ENCODE measurements at regions not wholly inside any gene's neighbourhood (a gene's known extent, or its start where the extent isn't known, plus 50 kb on each side); places are given as distances from the start of the nearest gene placed in this dataset.

GRCh38 chr16:73885319-73885718 is 411.3 kb upstream of the PSMD7 start:
- H3K27ac Mint-ChIP-seq = no peak overlapping the region
- no peaks in the 10 kb centered on the region for H3K9me3 Mint-ChIP-seq (ENCODE audit: low read depth)
- no peak for DNase-seq (ENCODE audit: low spot score, unreplicated experiment)
- H3K4me1 Mint-ChIP-seq (ENCODE audit: low read depth) = peaks cover 8% of the 10 kb centered on the region
- no peaks in the 10 kb centered on the region for H3K36me3 Mint-ChIP-seq (ENCODE audit: insufficient read depth)
- H3K4me3 Mint-ChIP-seq (ENCODE audit: low read depth) = no peak overlapping the region
- TF ChIP-seq CTCF (IDR thresholded peaks at IDR 0.05; ENCODE audit: unreplicated experiment) = no peak
- H3K27me3 Mint-ChIP-seq = peaks cover 43% of the 10 kb centered on the region

- TF ChIP-seq CTCF (IDR thresholded peaks at IDR 0.05; ENCODE audit: unreplicated experiment) = no peak
- H3K9me3 Mint-ChIP-seq (ENCODE audit: low read depth) = no peaks in the 10 kb centered on the region
- no peak for DNase-seq (ENCODE audit: low spot score, unreplicated experiment)
- no peak overlapping the region for H3K4me3 Mint-ChIP-seq (ENCODE audit: low read depth)
- H3K36me3 Mint-ChIP-seq (ENCODE audit: insufficient read depth) = no peaks in the 10 kb centered on the region
- peaks cover 8% of the 10 kb centered on the region for H3K4me1 Mint-ChIP-seq (ENCODE audit: low read depth)
- peaks cover 39% of the 10 kb centered on the region for H3K27me3 Mint-ChIP-seq
- H3K27ac Mint-ChIP-seq = no peak overlapping the region
Measured at GRCh38 chr16:73883841-73884240, 412.8 kb upstream of the PSMD7 start.

GRCh38 chr16:73883126-73883525 is 413.5 kb upstream of the PSMD7 start:
- H3K4me1 Mint-ChIP-seq (ENCODE audit: low read depth) = peaks cover 8% of the 10 kb centered on the region
- DNase-seq (ENCODE audit: low spot score, unreplicated experiment) = no peak
- H3K36me3 Mint-ChIP-seq (ENCODE audit: insufficient read depth) = no peaks in the 10 kb centered on the region
- no peak overlapping the region for H3K27ac Mint-ChIP-seq
- no peaks in the 10 kb centered on the region for H3K9me3 Mint-ChIP-seq (ENCODE audit: low read depth)
- TF ChIP-seq CTCF (IDR thresholded peaks at IDR 0.05; ENCODE audit: unreplicated experiment) = no peak
- no peak overlapping the region for H3K4me3 Mint-ChIP-seq (ENCODE audit: low read depth)
- peaks cover 34% of the 10 kb centered on the region for H3K27me3 Mint-ChIP-seq

GRCh38 chr16:73882651-73883050 is 414.0 kb upstream of the PSMD7 start:
- H3K27me3 Mint-ChIP-seq = peaks cover 30% of the 10 kb centered on the region
- no peaks in the 10 kb centered on the region for H3K36me3 Mint-ChIP-seq (ENCODE audit: insufficient read depth)
- no peak for DNase-seq (ENCODE audit: low spot score, unreplicated experiment)
- H3K4me3 Mint-ChIP-seq (ENCODE audit: low read depth) = no peak overlapping the region
- peaks cover 8% of the 10 kb centered on the region for H3K4me1 Mint-ChIP-seq (ENCODE audit: low read depth)
- H3K9me3 Mint-ChIP-seq (ENCODE audit: low read depth) = no peaks in the 10 kb centered on the region
- TF ChIP-seq CTCF (IDR thresholded peaks at IDR 0.05; ENCODE audit: unreplicated experiment) = no peak
- no peak overlapping the region for H3K27ac Mint-ChIP-seq

- TF ChIP-seq CTCF (IDR thresholded peaks at IDR 0.05; ENCODE audit: unreplicated experiment) = no peak
- DNase-seq (ENCODE audit: low spot score, unreplicated experiment) = no peak
- no peak overlapping the region for H3K27ac Mint-ChIP-seq
Measured at GRCh38 chr16:73882033-73882432, 414.6 kb upstream of the PSMD7 start.

More at GRCh38 chr16:73882033-73882432, 414.6 kb upstream of the PSMD7 start:
- H3K27me3 Mint-ChIP-seq = peaks cover 25% of the 10 kb centered on the region
- H3K9me3 Mint-ChIP-seq (ENCODE audit: low read depth) = no peaks in the 10 kb centered on the region
- H3K36me3 Mint-ChIP-seq (ENCODE audit: insufficient read depth) = no peaks in the 10 kb centered on the region
- peaks cover 8% of the 10 kb centered on the region for H3K4me1 Mint-ChIP-seq (ENCODE audit: low read depth)
- H3K4me3 Mint-ChIP-seq (ENCODE audit: low read depth) = no peak overlapping the region
